MCF 10A (cell line): ENCODE measurements at regions not wholly inside any gene's neighbourhood (a gene's known extent, or its start where the extent isn't known, plus 50 kb on each side); places are given as distances from the start of the nearest gene placed in this dataset.

ENCODE experiments used
- BruUV-seq: library from RNA; stranded (reverse); fragments of 400-500 nt; replicated peaks from 2 replicates; lab custom pipeline; 2021; lab: Mats Ljungman, UMichigan
- CTCF ChIA-PET: fragments of 300-600 bp; sonication (Branson Sonifier 250); formaldehyde crosslinking; extraction: SDS; loops from one replicate; lab custom pipeline; 2021; ENCODE audit warnings: antibody characterized with exemption, inconsistent platforms; lab: Yijun Ruan, JAX
- POLR2A ChIA-PET: fragments of 300-600, 350-650 bp; sonication (Branson Sonifier 250); formaldehyde crosslinking; extraction: SDS; loops from one replicate; lab custom pipeline; 2020; ENCODE audit warnings: antibody characterized with exemption, inconsistent platforms; lab: Yijun Ruan, JAX
- DNase-seq: peaks from one replicate; pipeline ENCODE4 v3.0.0-alpha.2; 2018; ENCODE audit not compliant: unreplicated experiment
- H3K27ac Mint-ChIP-seq: one replicate; pipeline ENCODE4 v1.8.0; 2022; ENCODE audit warnings: mild to moderate bottlenecking, low read depth, mixed read lengths; ENCODE audit not compliant: unreplicated experiment
- H3K27me3 Mint-ChIP-seq: one replicate; pipeline ENCODE4 v1.8.0; 2022; ENCODE audit warnings: mixed read lengths; ENCODE audit not compliant: insufficient read depth, unreplicated experiment
- H3K36me3 Mint-ChIP-seq: one replicate; pipeline ENCODE4 v1.8.0; 2022; ENCODE audit warnings: mild to moderate bottlenecking, moderate library complexity, mixed read lengths; ENCODE audit not compliant: insufficient read depth, unreplicated experiment
- H3K4me1 Mint-ChIP-seq: one replicate; pipeline ENCODE4 v1.8.0; 2022; ENCODE audit warnings: mixed read lengths; ENCODE audit not compliant: insufficient read depth, unreplicated experiment
- H3K4me3 Mint-ChIP-seq: one replicate; pipeline ENCODE4 v1.8.0; 2022; ENCODE audit warnings: mild to moderate bottlenecking, moderate library complexity, mixed read lengths; ENCODE audit not compliant: unreplicated experiment
- H3K9me3 Mint-ChIP-seq: one replicate; pipeline ENCODE4 v1.8.0; 2022; ENCODE audit warnings: mixed read lengths; ENCODE audit not compliant: unreplicated experiment
- CTCF ChIP-seq: fragments of 200-600 bp; IDR thresholded peaks from one replicate; pipeline ENCODE4 v1.8.0; 2022; ENCODE audit warnings: antibody characterized with exemption, mild to moderate bottlenecking; ENCODE audit not compliant: unreplicated experiment
- intact Hi-C: fragments of 100-400 bp; cut with micrococcal nuclease; formaldehyde crosslinking; loops from 2 replicates; pipeline ENCODE4 v1.14.1; 2022

DNA sequence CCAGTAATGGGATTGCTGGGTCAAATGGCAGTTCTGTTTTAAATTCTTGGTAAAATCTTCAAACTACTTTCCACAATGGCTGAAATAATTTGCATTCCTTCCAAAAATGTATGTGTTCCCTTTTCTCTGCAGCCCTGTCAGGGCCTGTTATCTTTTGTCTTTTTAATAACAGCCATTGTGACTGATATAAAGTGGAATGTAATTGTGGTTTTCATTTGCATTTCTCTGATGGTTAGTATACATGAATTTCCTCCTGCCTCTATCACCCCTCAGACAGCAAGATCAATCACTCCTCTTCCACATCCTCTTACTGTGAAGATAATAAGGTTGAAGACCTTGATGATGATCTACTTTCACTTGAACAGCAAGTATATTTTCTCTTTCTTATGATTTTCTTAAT lies 304.8 kb upstream of the FSIP2 start:
- DNase-seq, result no peak
- no TSS peak for BruUV-seq
- H3K4me1 Mint-ChIP-seq, result peaks cover 13% of the 10 kb centered on the region
- no peaks in the 10 kb centered on the region for H3K36me3 Mint-ChIP-seq
- no peaks in the 10 kb centered on the region for H3K9me3 Mint-ChIP-seq
- no peaks in the 10 kb centered on the region for H3K27me3 Mint-ChIP-seq
- POLR2A ChIA-PET, result no interaction called here
- no peak overlapping the region for H3K27ac Mint-ChIP-seq
- CTCF ChIA-PET, result no interaction called here
- intact Hi-C loops, result no loop called here
- no peak overlapping the region for H3K4me3 Mint-ChIP-seq
- TF ChIP-seq CTCF, result no peak

DNA sequence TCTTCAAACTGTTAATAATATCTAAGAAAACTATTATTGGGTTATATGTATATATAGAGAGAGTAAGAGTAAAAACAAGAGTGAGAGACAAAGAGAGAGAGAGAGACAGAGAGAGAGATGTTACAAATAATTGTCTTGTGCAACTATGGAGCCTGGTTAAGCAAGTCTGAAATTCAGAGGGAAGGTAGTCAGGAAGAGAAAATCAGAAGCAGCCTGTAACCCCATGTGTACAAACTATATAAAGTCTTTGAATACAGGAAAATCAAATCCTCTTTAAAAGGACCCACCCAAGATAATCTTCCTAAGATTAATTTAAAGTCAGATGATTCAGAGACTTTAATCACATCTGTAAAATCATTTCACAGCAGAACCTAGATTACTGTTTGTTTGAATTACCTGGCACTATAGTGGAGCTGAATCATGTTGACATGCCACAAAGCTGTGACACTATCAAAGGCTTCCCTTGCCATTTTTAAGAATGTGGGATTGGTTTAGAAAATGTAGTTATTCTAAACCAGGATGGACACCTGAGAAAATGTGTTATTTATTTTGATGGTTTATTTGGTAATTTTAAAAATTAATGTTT lies 301.7 kb upstream of the FSIP2 start:
- BruUV-seq, result no TSS peak
- POLR2A ChIA-PET, result interaction anchor here (0.5 to 1.5 kb wide), 2 partner anchors 21 to 30 kb away, joined by 4 to 5 read pairs; no protein-coding TSS in a partner anchor
- H3K36me3 Mint-ChIP-seq, result no peaks in the 10 kb centered on the region

DNA sequence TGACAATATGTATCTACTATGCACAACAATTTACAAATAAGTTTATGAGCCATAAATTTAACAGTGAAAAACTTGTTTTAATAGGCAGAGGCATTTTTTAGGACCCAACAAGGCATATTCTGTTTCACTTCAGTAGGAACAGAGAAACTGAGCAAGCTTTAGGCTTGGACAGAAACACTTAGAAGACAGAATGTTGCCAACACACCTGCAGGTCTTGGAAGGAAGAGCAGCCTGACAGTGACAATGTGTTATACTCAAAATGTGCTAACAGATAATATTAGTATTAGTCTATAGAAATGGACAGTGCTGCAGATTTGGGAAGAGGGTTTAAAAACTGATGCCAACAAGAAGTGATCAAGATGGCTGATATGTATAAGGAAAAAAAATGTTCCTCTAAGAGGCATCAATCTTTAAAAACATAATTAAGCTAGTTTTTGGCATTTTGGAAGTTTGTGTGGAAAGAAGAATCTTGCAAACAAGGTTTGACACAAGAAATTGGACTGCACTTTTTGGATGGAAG lies 297.1 kb upstream of the FSIP2 start:
- intact Hi-C loops, result no loop called here
- H3K4me1 Mint-ChIP-seq, result peaks cover 12% of the 10 kb centered on the region
- TF ChIP-seq CTCF, result no peak
- ChIA-PET POLR2A (no interaction called here), CTCF (no interaction called here)
- no peaks in the 10 kb centered on the region for H3K9me3 Mint-ChIP-seq
- H3K27ac Mint-ChIP-seq, result no peak overlapping the region
- no peak overlapping the region for H3K4me3 Mint-ChIP-seq
- no TSS peak for BruUV-seq
- H3K27me3 Mint-ChIP-seq, result no peaks in the 10 kb centered on the region
- no peaks in the 10 kb centered on the region for H3K36me3 Mint-ChIP-seq
- no peak for DNase-seq

More for the DNA sequence above, 301.7 kb upstream of the FSIP2 start:
- Mint-ChIP-seq H3K27me3 (no peaks in the 10 kb centered on the region), H3K9me3 (no peaks in the 10 kb centered on the region), H3K4me1 (peaks cover 13% of the 10 kb centered on the region), H3K27ac (peak overlapping the region; percentile 57), H3K4me3 (no peak overlapping the region)
- CTCF ChIA-PET, result no interaction called here
- intact Hi-C loops, result no loop called here
- no peak for TF ChIP-seq CTCF
- DNase-seq, result no peak

GRCh38 chr2:185456517-185456916 lies 282.1 kb upstream of the FSIP2 start:
- Mint-ChIP-seq H3K9me3 (no peaks in the 10 kb centered on the region), H3K4me3 (no peak overlapping the region), H3K36me3 (no peaks in the 10 kb centered on the region), H3K27ac (peak overlapping the region; percentile 75), H3K4me1 (peaks cover 5% of the 10 kb centered on the region), H3K27me3 (no peaks in the 10 kb centered on the region)
- no peak for TF ChIP-seq CTCF
- no TSS peak for BruUV-seq
- peak; percentile 87 for DNase-seq
- CTCF ChIA-PET, result interaction anchor here (0.6 to 0.7 kb wide), 3 partner anchors 172 to 1263 kb away, joined by 3 to 4 read pairs (median 3); no protein-coding TSS in a partner anchor
- intact Hi-C loops, result no loop called here
- POLR2A ChIA-PET, result interaction anchor here (0.7 kb wide), 1 partner anchor 1390 kb away, joined by 3 read pairs; no protein-coding TSS in a partner anchor
